Epithelial cell of proximal tubule (primary cell): ENCODE measurements at regions not wholly inside any gene's neighbourhood (a gene's known extent, or its start where the extent isn't known, plus 50 kb on each side); places are given as distances from the start of the nearest gene placed in this dataset.

Experiments
- DNase-seq: peaks from one replicate; pipeline ENCODE4 v3.0.0-alpha.2; 2011; ENCODE audit warnings: low read depth
- H3K4me3 ChIP-seq: 2 replicates; pipeline ENCODE4 v1.5.1; 2011; ENCODE audit warnings: low read depth, mild to moderate bottlenecking, low read length
- TF ChIP-seq, protein P1 (sequence below): conservative IDR thresholded peaks from 2 replicates; pipeline ENCODE4 v1.5.1; 2012; ENCODE audit warnings: low read depth, mild to moderate bottlenecking, low read length

DNA sequence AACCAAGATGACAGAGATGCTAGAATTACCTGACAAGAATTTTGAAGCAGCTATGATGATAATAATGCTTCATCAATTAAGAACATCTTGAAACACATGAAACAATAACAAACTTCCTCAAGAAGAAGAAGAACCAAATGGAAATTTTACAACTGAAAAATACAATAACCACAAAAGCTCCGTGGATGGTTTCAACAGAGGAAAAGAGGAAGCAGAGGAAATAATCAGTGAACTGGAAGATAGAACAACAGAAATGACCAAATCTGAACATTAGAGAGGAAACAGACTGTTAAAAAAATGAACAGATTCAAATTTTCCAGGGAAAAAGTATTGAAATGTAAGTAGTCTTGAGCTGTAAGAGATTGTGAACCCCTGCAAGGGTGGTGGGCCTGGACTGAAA, 62.8 kb upstream of the SLC35F4 start:
- TF ChIP-seq, protein P1, sequence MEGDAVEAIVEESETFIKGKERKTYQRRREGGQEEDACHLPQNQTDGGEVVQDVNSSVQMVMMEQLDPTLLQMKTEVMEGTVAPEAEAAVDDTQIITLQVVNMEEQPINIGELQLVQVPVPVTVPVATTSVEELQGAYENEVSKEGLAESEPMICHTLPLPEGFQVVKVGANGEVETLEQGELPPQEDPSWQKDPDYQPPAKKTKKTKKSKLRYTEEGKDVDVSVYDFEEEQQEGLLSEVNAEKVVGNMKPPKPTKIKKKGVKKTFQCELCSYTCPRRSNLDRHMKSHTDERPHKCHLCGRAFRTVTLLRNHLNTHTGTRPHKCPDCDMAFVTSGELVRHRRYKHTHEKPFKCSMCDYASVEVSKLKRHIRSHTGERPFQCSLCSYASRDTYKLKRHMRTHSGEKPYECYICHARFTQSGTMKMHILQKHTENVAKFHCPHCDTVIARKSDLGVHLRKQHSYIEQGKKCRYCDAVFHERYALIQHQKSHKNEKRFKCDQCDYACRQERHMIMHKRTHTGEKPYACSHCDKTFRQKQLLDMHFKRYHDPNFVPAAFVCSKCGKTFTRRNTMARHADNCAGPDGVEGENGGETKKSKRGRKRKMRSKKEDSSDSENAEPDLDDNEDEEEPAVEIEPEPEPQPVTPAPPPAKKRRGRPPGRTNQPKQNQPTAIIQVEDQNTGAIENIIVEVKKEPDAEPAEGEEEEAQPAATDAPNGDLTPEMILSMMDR: no peak
- H3K4me3 ChIP-seq: no peak overlapping the region
- no peak for DNase-seq

- no peak overlapping the region for H3K4me3 ChIP-seq
- TF ChIP-seq, protein P1: no peak
- DNase-seq: no peak
Measured at GRCh38 chr14:57921377-57921776, 55.5 kb upstream of the SLC35F4 start.

- no peak overlapping the region for H3K4me3 ChIP-seq
- DNase-seq: no peak
- TF ChIP-seq, protein P1: no peak
Measured at GRCh38 chr14:57918791-57919190, 52.9 kb upstream of the SLC35F4 start.
